Adrenal gland (tissue), 9 donors: ENCODE measurements at regions not wholly inside any gene's neighbourhood (a gene's known extent, or its start where the extent isn't known, plus 50 kb on each side); places are given as distances from the start of the nearest gene placed in this dataset.

Source experiments
- DNase-seq, 7 donors: peaks; one replicate each; pipeline ENCODE4 v3.0.0-alpha.2; 2019 to 2020
- H3K27ac ChIP-seq, 5 donors: fragments of 200-600 bp; sonication (generic) in 4 of 5; 1 replicate in 3 of 5; 2 replicates in 2 of 5; pipeline versions ENCODE4 v1.5.1 to v1.8.0; 2016 to 2020; ENCODE audit warnings: mild to moderate bottlenecking in 1 of 5
- H3K27me3 ChIP-seq: fragments of 200-600 bp; 2 replicates; pipeline ENCODE4 v1.8.0; 2021
- H3K36me3 ChIP-seq, 2 donors: fragments of 200-600 bp; replicated peaks in 1 of 2; 1 replicate in 1 of 2; 2 replicates in 1 of 2; pipeline versions ENCODE4 v1.5.1 to v1.8.0; 2018 to 2022
- H3K4me1 ChIP-seq, 2 donors: fragments of 200-600 bp; replicated peaks in 1 of 2; 1 replicate in 1 of 2; 2 replicates in 1 of 2; pipeline versions ENCODE4 v1.5.1 to v1.8.0; 2018 to 2021
- H3K4me3 ChIP-seq, 4 donors: fragments of 200-600 bp; sonication (generic) in 3 of 4; one replicate each; pipeline ENCODE4 v1.5.1; 2016 to 2018
- H3K9me3 ChIP-seq, 3 donors: fragments of 200-600 bp; sonication (generic) in 1 of 3; replicated peaks in 1 of 3; 1 replicate in 2 of 3; 2 replicates in 1 of 3; pipeline versions ENCODE4 v1.5.1 to v1.8.0; 2016 to 2021
- POLR2A ChIP-seq, 2 donors: fragments of 450-650 bp; IDR thresholded peaks; one replicate each; pipeline ENCODE4 v1.6.1; 2017; ENCODE audit warnings: antibody characterized with exemption in 2 of 2, mild to moderate bottlenecking in 2 of 2, moderate library complexity in 1 of 2
- WGBS, 4 donors: extraction: QIAGEN DNeasy Blood & Tissue Kit in 2 of 4; methylation state at CpG; one replicate each; pipeline versions ENCODE4 v1.1.5 to v1.1.7; 2013 to 2017; 5-methylcytosine and 5-hydroxymethylcytosine counted together
- intact Hi-C, 2 donors: fragments of 100-400 bp; cut with DNase I; formaldehyde crosslinking; loops; one replicate each; pipeline versions ENCODE4 v1.14.1 to v1.15.0; 2022 to 2023
- TF ChIP-seq, protein P1 (sequence below), 6 experiments: fragments of 450-650 bp in 4 of 6; fragments of 200-600 bp in 2 of 6; sonication (generic) in 1 of 6; IDR thresholded peaks; 1 replicate in 5 of 6; 2 replicates in 1 of 6; pipeline versions ENCODE4 v1.5.1 to v1.8.0; 2016 to 2021; ENCODE audit warnings: antibody characterized with exemption in 6 of 6, mild to moderate bottlenecking in 2 of 6, moderate library complexity in 1 of 6
- donor health status: healthy with polysubstance abuse.
- donor health status: Bipolar disorder and iron deficiency.
- donor health status: DM: yes; HTN: yes; CAD: no.
- donor health status: DM: no; HTN: no; CAD: no.
- donor health status: DM: no; HTN: no; CAD: no.

DNA sequence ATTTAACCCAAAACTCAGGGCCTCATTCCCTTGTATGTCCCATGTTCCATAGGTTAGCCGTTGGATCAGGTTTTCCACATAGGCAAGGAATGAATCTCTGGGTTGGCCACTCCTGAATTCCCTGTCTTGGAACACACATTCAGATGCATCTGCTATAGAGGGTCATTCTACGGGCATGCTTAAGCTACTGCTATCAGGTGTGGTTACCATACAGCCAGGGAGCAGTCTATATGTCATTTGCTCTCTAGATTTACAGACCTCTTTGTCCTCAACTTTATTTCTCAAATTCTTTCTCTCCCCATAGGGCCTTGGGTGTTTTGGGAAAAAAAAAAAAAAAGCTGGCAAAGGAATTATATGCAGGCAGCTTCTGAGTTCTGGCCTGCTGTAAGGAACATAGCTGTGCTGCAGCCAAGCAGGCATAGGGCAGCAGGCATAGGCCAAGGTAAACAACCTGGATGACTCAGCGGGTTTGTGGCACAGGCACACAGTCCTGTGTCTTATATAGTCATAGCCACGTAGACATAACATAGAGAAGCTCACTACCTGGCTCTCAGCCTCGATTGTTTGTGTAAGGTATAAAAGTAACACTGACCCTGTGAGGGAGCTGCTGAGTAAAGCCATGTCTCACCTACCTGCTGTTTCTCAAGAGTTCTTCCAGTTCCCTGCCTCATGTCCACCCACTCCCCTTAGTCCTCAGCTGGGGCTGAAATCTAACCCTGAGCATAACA lies 141.5 kb downstream of the OSTF1 start:
- TF ChIP-seq, protein P1, sequence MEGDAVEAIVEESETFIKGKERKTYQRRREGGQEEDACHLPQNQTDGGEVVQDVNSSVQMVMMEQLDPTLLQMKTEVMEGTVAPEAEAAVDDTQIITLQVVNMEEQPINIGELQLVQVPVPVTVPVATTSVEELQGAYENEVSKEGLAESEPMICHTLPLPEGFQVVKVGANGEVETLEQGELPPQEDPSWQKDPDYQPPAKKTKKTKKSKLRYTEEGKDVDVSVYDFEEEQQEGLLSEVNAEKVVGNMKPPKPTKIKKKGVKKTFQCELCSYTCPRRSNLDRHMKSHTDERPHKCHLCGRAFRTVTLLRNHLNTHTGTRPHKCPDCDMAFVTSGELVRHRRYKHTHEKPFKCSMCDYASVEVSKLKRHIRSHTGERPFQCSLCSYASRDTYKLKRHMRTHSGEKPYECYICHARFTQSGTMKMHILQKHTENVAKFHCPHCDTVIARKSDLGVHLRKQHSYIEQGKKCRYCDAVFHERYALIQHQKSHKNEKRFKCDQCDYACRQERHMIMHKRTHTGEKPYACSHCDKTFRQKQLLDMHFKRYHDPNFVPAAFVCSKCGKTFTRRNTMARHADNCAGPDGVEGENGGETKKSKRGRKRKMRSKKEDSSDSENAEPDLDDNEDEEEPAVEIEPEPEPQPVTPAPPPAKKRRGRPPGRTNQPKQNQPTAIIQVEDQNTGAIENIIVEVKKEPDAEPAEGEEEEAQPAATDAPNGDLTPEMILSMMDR (IDR thresholded peaks at IDR 0.05) = no peak
- no peak for TF ChIP-seq POLR2A (IDR thresholded peaks at IDR 0.05)
- WGBS, 4 donors = 58 to 65% (median 61%) methylated on average over 5 of the region's 5 CpGs
- Histone ChIP-seq H3K9me3 (no peaks in the 10 kb centered on the region), H3K36me3 (no peaks in the 10 kb centered on the region), H3K27me3 (no peaks in the 10 kb centered on the region), H3K27ac (no peak overlapping the region), H3K4me3 (no peak overlapping the region), H3K4me1 (no peaks in the 10 kb centered on the region)
- intact Hi-C loops = no loop called here
- peak in 4 of 7 donors; percentile 14 to 29 (median 16) for DNase-seq

DNA sequence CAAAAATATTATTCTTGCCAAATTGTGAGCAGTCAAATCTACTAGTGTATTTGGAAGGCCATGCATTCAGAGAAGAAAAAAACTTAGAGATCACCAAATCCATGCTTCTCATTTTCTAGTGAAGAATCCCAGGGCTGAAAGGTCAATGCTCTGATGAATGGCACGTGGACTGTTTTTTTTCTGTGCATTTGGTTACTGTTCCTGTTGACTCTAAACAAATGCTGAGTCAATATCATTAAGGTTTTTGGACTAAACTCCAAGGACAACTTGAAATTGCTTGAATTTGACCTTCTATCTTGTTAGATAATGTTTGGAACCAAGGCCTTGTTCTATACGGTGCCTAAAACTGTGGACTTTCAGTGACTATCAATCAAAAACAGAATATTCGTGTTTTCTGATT lies 142.2 kb downstream of the OSTF1 start:
- Histone ChIP-seq H3K27me3 (no peaks in the 10 kb centered on the region), H3K9me3 (no peaks in the 10 kb centered on the region), H3K27ac (no peak overlapping the region), H3K4me1 (no peaks in the 10 kb centered on the region), H3K36me3 (no peaks in the 10 kb centered on the region), H3K4me3 (no peak overlapping the region)
- intact Hi-C loops = no loop called here
- WGBS, 4 donors = 28 to 45% (median 37%) methylated on average over 3 of the region's 3 CpGs
- no peak for DNase-seq
- TF ChIP-seq, protein P1 (IDR thresholded peaks at IDR 0.05) = no peak
- TF ChIP-seq POLR2A (IDR thresholded peaks at IDR 0.05) = no peak

DNA sequence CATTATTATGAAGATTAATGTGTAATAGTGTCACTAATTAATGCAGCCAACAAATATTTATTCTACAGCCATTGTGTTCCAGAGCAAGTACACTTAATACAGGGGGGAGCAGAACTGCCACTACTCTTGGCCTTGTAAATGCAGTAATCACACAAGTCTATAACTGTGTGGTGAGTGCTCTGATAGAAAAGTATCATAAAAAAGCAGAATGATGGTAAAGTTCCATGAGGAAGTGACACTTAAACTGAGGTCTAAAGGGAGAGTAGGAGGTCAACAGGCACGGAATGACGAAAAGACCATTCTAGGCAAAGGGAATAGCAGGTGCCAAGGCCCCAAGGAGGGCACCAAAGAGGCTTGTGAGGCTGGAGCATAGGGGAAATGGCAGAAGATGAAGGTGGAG lies 142.9 kb downstream of the OSTF1 start:
- 86 to 96% (median 94%) methylated on average over 2 of the region's 2 CpGs for WGBS, 4 donors
- H3K27ac ChIP-seq = no peak overlapping the region

DNA sequence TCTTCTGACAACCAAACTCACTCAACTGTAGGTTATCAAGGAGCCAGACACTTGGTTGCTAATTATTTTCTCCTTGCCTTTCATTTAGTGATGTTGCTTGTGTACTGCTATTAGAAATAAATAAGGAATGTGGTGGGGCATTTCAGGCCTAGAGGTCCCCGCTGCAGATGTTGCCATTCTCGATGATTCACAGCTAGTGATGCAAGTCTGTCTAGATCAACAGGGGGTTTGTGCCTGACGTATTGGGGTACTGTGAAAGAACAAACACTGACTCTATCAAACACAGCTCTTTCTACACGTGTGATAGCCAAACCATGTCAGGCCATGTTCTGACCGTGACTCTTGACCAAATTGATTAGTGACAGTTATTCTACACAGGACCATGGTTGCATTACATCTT lies 144.7 kb downstream of the OSTF1 start:
- Histone ChIP-seq H3K9me3 (no peaks in the 10 kb centered on the region), H3K27ac (no peak overlapping the region), H3K4me1 (no peaks in the 10 kb centered on the region), H3K36me3 (no peaks in the 10 kb centered on the region), H3K4me3 (no peak overlapping the region), H3K27me3 (no peaks in the 10 kb centered on the region)
- intact Hi-C loops = no loop called here
- no peak for DNase-seq
- 85 to 93% (median 89%) methylated on average over 5 of the region's 5 CpGs for WGBS, 4 donors
- TF ChIP-seq, protein P1 (IDR thresholded peaks at IDR 0.05) = no peak
- no peak for TF ChIP-seq POLR2A (IDR thresholded peaks at IDR 0.05)

More for the DNA sequence above, 142.9 kb downstream of the OSTF1 start:
- Histone ChIP-seq H3K27me3 (no peaks in the 10 kb centered on the region), H3K36me3 (no peaks in the 10 kb centered on the region), H3K4me3 (no peak overlapping the region), H3K9me3 (no peaks in the 10 kb centered on the region), H3K4me1 (no peaks in the 10 kb centered on the region)
- no peak for TF ChIP-seq POLR2A (IDR thresholded peaks at IDR 0.05)
- TF ChIP-seq, protein P1 (IDR thresholded peaks at IDR 0.05) = no peak
- DNase-seq = no peak
- intact Hi-C loops = no loop called here
